Glutamatergic neuron (in vitro differentiated cells): ENCODE measurements at regions not wholly inside any gene's neighbourhood (a gene's known extent, or its start where the extent isn't known, plus 50 kb on each side); places are given as distances from the start of the nearest gene placed in this dataset.

Source experiments
- DNase-seq: peaks from one replicate; pipeline ENCODE4 v3.0.0; 2022
- H3K27ac Mint-ChIP-seq: one replicate; pipeline ENCODE4 v1.8.0; 2020; ENCODE audit warnings: mild to moderate bottlenecking, mixed read lengths, inconsistent platforms; ENCODE audit not compliant: unreplicated experiment
- H3K27me3 Mint-ChIP-seq: one replicate; pipeline ENCODE4 v1.8.0; 2020; ENCODE audit warnings: mild to moderate bottlenecking, moderate library complexity, mixed read lengths, inconsistent platforms; ENCODE audit not compliant: unreplicated experiment
- H3K36me3 Mint-ChIP-seq: one replicate; pipeline ENCODE4 v1.8.0; 2020; ENCODE audit warnings: mild to moderate bottlenecking, mixed read lengths, inconsistent platforms; ENCODE audit not compliant: unreplicated experiment
- H3K4me1 Mint-ChIP-seq: one replicate; pipeline ENCODE4 v1.8.0; 2020; ENCODE audit warnings: mild to moderate bottlenecking, low read depth, mixed read lengths, inconsistent platforms; ENCODE audit not compliant: unreplicated experiment
- H3K4me3 Mint-ChIP-seq: one replicate; pipeline ENCODE4 v1.8.0; 2020; ENCODE audit warnings: mild to moderate bottlenecking, mixed read lengths, inconsistent platforms; ENCODE audit not compliant: unreplicated experiment
- H3K9me3 Mint-ChIP-seq: one replicate; pipeline ENCODE4 v1.8.0; 2020; ENCODE audit warnings: mild to moderate bottlenecking, moderate library complexity, mixed read lengths, inconsistent platforms; ENCODE audit not compliant: unreplicated experiment
- TF ChIP-seq, protein P1 (sequence below): fragments of 200-600 bp; sonication (generic); IDR thresholded peaks from one replicate; pipeline ENCODE4 v1.5.0; 2021; ENCODE audit not compliant: partially characterized antibody, unreplicated experiment

DNA sequence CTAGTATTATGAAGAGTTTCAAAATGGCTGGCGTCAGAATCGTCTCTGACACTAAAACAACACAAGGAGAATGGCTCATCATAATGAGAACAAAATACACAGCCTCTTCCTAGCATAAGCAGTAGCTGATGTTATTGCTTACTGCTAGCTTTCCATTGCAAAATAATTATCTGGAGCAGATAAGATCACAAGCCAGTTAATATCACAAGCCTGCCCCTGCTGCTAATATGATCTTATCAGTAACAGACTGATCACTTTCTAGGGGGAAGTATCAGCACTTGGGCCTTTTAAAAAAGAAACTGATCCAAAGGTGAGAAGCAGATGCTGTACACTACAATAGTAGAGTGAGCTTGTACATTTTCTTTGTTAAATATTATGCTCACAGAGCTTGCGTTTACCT lies 554.8 kb upstream of the PABPC4L start:
- H3K27me3 Mint-ChIP-seq = no peaks in the 10 kb centered on the region
- no peak for DNase-seq

DNA sequence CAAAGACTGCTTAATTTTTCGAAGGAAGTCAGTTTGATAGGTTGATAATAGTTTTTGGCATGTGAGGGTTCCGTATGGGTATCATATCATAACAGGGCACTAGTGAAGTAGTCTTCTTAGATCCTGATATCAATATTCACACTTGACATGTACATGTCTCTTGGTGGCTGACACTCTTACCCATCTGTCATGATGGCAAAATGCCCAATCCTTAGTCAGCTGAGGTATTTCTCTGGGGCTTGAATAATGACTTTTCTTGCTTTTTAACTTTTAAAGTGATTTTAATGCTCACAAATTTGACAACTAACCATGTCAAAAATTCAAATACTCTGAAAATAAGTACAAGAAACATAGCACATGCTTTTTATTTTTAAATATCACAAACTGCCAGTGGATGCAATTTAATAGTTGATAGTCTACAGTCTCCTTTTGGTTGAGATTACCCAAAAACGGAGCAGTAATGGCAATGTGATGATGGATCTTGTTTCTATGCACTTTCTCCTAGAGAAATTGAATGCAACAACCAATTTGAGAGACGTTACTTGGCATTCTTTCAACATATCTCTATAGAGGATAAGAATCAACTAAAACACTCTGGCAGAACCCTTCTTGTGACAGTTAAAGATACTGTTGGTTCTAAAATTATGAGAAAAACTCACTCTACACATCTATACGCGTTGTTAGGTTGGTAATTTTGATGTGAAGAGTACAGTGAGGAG lies 552.9 kb upstream of the PABPC4L start:
- Mint-ChIP-seq H3K4me3 (no peak overlapping the region), H3K4me1 (no peaks in the 10 kb centered on the region), H3K27me3 (no peaks in the 10 kb centered on the region), H3K36me3 (no peaks in the 10 kb centered on the region), H3K9me3 (no peaks in the 10 kb centered on the region), H3K27ac (no peak overlapping the region)
- TF ChIP-seq, protein P1, sequence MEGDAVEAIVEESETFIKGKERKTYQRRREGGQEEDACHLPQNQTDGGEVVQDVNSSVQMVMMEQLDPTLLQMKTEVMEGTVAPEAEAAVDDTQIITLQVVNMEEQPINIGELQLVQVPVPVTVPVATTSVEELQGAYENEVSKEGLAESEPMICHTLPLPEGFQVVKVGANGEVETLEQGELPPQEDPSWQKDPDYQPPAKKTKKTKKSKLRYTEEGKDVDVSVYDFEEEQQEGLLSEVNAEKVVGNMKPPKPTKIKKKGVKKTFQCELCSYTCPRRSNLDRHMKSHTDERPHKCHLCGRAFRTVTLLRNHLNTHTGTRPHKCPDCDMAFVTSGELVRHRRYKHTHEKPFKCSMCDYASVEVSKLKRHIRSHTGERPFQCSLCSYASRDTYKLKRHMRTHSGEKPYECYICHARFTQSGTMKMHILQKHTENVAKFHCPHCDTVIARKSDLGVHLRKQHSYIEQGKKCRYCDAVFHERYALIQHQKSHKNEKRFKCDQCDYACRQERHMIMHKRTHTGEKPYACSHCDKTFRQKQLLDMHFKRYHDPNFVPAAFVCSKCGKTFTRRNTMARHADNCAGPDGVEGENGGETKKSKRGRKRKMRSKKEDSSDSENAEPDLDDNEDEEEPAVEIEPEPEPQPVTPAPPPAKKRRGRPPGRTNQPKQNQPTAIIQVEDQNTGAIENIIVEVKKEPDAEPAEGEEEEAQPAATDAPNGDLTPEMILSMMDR = no peak
- no peak for DNase-seq

More for the DNA sequence above, 554.8 kb upstream of the PABPC4L start:
- Mint-ChIP-seq H3K36me3 (no peaks in the 10 kb centered on the region), H3K4me1 (no peaks in the 10 kb centered on the region), H3K4me3 (no peak overlapping the region), H3K9me3 (peaks cover 2% of the 10 kb centered on the region), H3K27ac (no peak overlapping the region)
- TF ChIP-seq, protein P1 = no peak

DNA sequence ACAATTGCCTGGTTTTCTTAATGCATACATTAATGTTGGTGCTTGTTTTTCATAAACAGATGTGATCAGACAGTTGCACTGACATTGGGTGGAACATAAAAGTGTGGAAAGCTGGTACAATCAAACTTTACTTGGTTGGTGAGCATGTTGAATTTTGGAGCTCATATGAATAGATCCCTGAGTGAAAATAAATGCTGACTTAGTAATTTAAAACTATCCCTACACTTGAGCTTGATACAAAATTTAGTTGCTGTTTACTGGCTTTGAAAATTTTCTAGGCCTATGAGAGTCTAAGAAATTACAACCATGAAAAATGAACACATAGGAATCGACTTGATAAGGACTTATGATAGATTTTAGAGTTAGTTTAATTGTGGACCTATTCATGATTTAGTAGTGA lies 551.8 kb upstream of the PABPC4L start:
- no peak overlapping the region for H3K27ac Mint-ChIP-seq
- no peaks in the 10 kb centered on the region for H3K27me3 Mint-ChIP-seq
- H3K9me3 Mint-ChIP-seq = no peaks in the 10 kb centered on the region
- H3K4me3 Mint-ChIP-seq = no peak overlapping the region
- H3K36me3 Mint-ChIP-seq = no peaks in the 10 kb centered on the region
- no peaks in the 10 kb centered on the region for H3K4me1 Mint-ChIP-seq
- TF ChIP-seq, protein P1 = no peak
- no peak for DNase-seq

DNA sequence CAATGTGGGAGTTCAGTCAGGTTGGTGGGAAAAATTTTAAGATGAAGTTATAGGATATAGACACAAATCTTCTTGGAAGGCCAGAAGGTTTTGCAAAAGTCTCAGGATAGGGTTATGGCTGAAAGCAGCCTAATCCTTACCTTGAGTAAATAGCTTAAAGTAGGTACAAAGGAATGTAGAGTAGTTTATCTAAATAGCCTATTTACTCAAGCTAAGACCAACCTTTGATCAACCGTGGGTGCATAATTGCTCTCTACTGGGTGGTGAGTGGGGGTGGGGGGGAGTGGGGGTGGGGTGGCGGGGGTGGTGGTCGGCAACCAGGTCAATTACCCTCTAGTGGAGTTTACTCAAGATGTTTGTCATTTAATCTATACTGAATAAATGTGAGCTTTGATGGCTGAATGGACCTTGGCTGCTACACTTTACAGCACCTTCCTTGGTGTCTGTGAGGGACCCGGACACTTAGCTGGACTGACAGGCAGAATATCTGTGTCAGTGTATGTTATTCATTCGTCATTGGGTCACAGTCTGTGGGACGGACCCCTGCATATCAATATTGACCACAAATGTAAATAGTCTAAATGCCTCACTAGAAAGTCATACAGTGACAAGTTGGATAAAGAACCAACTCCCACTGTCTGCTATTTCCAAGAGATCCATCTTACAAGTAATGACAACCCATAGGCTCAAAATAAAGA lies 545.7 kb upstream of the PABPC4L start:
- no peaks in the 10 kb centered on the region for H3K36me3 Mint-ChIP-seq
- no peak overlapping the region for H3K27ac Mint-ChIP-seq
- H3K9me3 Mint-ChIP-seq = no peaks in the 10 kb centered on the region
- H3K27me3 Mint-ChIP-seq = peaks cover 1% of the 10 kb centered on the region
- TF ChIP-seq, protein P1 = no peak
- no peak overlapping the region for H3K4me3 Mint-ChIP-seq
- no peak for DNase-seq
- no peaks in the 10 kb centered on the region for H3K4me1 Mint-ChIP-seq

DNA sequence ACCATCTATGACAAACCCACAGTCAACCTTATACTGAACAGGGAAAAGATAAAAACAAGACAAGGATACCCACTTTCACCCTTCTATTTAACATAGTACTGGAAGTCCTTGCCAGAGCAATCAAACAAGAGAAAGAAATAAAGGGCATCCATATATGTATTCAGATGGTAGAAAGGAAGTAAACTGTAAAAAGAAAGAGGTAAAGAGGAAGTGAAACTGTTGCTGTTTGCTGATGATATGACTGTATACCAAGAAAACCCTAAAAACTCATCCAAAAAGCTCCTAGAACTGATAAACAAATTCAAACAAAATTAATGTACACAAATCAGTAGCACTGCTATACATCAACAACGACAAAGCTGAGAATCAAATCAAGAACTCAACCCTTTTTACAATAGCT lies 538.7 kb upstream of the PABPC4L start:
- Mint-ChIP-seq H3K27ac (no peak overlapping the region), H3K9me3 (no peaks in the 10 kb centered on the region), H3K4me3 (no peak overlapping the region), H3K27me3 (peaks cover 3% of the 10 kb centered on the region), H3K36me3 (no peaks in the 10 kb centered on the region), H3K4me1 (no peaks in the 10 kb centered on the region)
- TF ChIP-seq, protein P1 = no peak
- no peak for DNase-seq
